ENCODE measurements at regions not wholly inside any gene's neighbourhood (a gene's known extent, or its start where the extent isn't known, plus 50 kb on each side); places are given as distances from the start of the nearest gene placed in this dataset.

DNA sequence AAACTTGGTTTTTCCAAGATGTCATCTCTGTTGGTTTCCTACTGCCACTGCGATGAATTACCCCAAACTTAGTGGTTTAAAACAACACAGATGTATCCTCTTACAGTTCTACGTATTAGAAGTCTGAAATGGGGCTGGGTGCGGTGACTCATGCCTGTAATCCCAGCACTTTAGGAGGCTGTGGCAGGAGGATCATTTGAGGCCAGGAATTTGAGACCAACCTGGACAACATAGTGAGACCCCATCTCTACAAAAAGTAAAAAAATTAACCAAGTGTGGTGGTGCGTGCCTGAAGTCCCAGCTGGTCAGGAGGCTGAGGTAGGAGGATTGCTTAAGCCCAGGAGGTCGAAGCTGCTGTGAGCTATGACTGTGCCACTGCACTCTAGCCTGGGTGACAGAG, 57.2 kb upstream of the GRHL3 start:
- DNase-seq: no peak

GRCh38 chr1:24258735-24259424, 60.3 kb upstream of the GRHL3 start:
- no peak overlapping the region for H3K4me3 ChIP-seq
- no peaks in the 10 kb centered on the region for H3K9me3 ChIP-seq
- H3K36me3 ChIP-seq: no peaks in the 10 kb centered on the region
- no peaks in the 10 kb centered on the region for H3K27me3 ChIP-seq
- 93% methylated on average over 10 to 16 of the region's 16 CpGs for WGBS, 2 donors
- no peaks in the 10 kb centered on the region for H3K4me1 ChIP-seq
- H3K27ac ChIP-seq: no peak overlapping the region
- ATAC-seq (ENCODE audit: low FRiP score in 2 of 2) (no peak), DNase-seq (no peak)
- no peak for TF ChIP-seq POLR2AphosphoS5 (IDR thresholded peaks at IDR 0.05)
- TF ChIP-seq EP300 (IDR thresholded peaks at IDR 0.05): no peak
- TF ChIP-seq CTCF (IDR thresholded peaks at IDR 0.05): no peak
- TF ChIP-seq POLR2A (IDR thresholded peaks at IDR 0.05): no peak

More for the DNA sequence above, 57.2 kb upstream of the GRHL3 start:
- Histone ChIP-seq H3K27ac (no peak overlapping the region), H3K27me3 (no peaks in the 10 kb centered on the region), H3K4me3 (no peak overlapping the region), H3K4me1 (no peaks in the 10 kb centered on the region), H3K36me3 (no peaks in the 10 kb centered on the region), H3K9me3 (no peaks in the 10 kb centered on the region)
- TF ChIP-seq POLR2AphosphoS5 (IDR thresholded peaks at IDR 0.05) (no peak), POLR2A (IDR thresholded peaks at IDR 0.05) (no peak), EP300 (IDR thresholded peaks at IDR 0.05) (no peak), CTCF (IDR thresholded peaks at IDR 0.05) (no peak)
- WGBS, 2 donors: 83 to 84% methylated on average over 5 of the region's 5 CpGs
- ATAC-seq (ENCODE audit: low FRiP score in 2 of 2): no peak

GRCh38 chr1:24257373-24257772, 61.8 kb upstream of the GRHL3 start:
- TF ChIP-seq CTCF (IDR thresholded peaks at IDR 0.05) (no peak), EP300 (IDR thresholded peaks at IDR 0.05) (no peak), POLR2A (IDR thresholded peaks at IDR 0.05) (no peak), POLR2AphosphoS5 (IDR thresholded peaks at IDR 0.05) (no peak)
- no peaks in the 10 kb centered on the region for H3K36me3 ChIP-seq
- DNase-seq (no peak), ATAC-seq (ENCODE audit: low FRiP score in 2 of 2) (no peak)
- H3K9me3 ChIP-seq: no peaks in the 10 kb centered on the region
- H3K4me3 ChIP-seq: no peak overlapping the region
- no peaks in the 10 kb centered on the region for H3K27me3 ChIP-seq
- H3K27ac ChIP-seq: no peak overlapping the region
- H3K4me1 ChIP-seq: no peaks in the 10 kb centered on the region
- WGBS, 2 donors: 77 to 100% methylated on average over 2 of the region's 2 CpGs

DNA sequence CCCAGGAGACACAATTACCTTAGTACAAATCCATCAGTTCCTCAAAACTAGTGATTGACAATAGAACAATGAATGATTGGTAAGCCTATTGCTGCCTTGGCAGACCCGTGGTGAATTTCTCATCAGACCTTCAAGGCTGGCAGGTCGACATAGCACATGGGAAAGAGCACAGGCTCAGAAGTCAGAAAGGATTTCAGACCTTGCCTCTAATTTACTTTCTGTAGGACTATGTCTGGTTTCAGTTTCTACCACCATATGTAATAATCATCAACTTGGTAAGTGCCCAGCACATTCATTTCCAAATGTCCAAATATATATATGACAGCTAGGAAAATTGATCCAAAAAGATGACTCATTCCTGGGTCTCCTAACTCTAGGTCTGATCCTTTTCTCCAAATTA, 62.5 kb upstream of the GRHL3 start:
- DNase-seq (no peak), ATAC-seq (ENCODE audit: low FRiP score in 2 of 2) (no peak)
- no peaks in the 10 kb centered on the region for H3K36me3 ChIP-seq
- no peaks in the 10 kb centered on the region for H3K4me1 ChIP-seq
- H3K27ac ChIP-seq: no peak overlapping the region
- no peak overlapping the region for H3K4me3 ChIP-seq
- TF ChIP-seq POLR2AphosphoS5 (IDR thresholded peaks at IDR 0.05) (no peak), POLR2A (IDR thresholded peaks at IDR 0.05) (no peak), EP300 (IDR thresholded peaks at IDR 0.05) (no peak), CTCF (IDR thresholded peaks at IDR 0.05) (no peak)
- no peaks in the 10 kb centered on the region for H3K9me3 ChIP-seq
- H3K27me3 ChIP-seq: no peaks in the 10 kb centered on the region
- 66 to 85% methylated on average over 2 of the region's 2 CpGs for WGBS, 2 donors

- H3K4me1 ChIP-seq: no peaks in the 10 kb centered on the region
- H3K4me3 ChIP-seq: no peak overlapping the region
- no peak for TF ChIP-seq CTCF (IDR thresholded peaks at IDR 0.05)
- H3K36me3 ChIP-seq: no peaks in the 10 kb centered on the region
- peak overlapping the region in 1 of 4 donors; percentile 59 for H3K27ac ChIP-seq
- 70 to 74% methylated on average over 7 of the region's 7 CpGs for WGBS, 2 donors
- H3K27me3 ChIP-seq: no peaks in the 10 kb centered on the region
- no peaks in the 10 kb centered on the region for H3K9me3 ChIP-seq
- no peak for ATAC-seq (ENCODE audit: low FRiP score in 2 of 2)
- no peak for DNase-seq
Observed at GRCh38 chr1:24255226-24255625, 63.9 kb upstream of the GRHL3 start.

All from upper lobe of left lung (tissue), 6 donors.